Stimulated activated memory B cell treated with anti-CD40 and anti-IgM and Interleukin-4, amounts not matched to agents 10 μg/mL and 1 μg/mL and 100 μg/mL, for 72 hours (primary cell): ENCODE measurements at regions not wholly inside any gene's neighbourhood (a gene's known extent, or its start where the extent isn't known, plus 50 kb on each side); places are given as distances from the start of the nearest gene placed in this dataset.
A peak's percentile ranks its signal among the peaks of the same experiment; 100 is the strongest.

Source experiments
- ATAC-seq: fragments of 150-1000 bp; cut with Tn5 transposase; 2 replicates; pipeline ENCODE4 v1.10.0; 2021
- H3K27ac Mint-ChIP-seq: one replicate; pipeline ENCODE4 v1.8.0; 2022; ENCODE audit warnings: mild to moderate bottlenecking, mixed read lengths
- H3K27me3 Mint-ChIP-seq: one replicate; pipeline ENCODE4 v1.8.0; 2022; ENCODE audit warnings: mixed read lengths
- H3K36me3 Mint-ChIP-seq: one replicate; pipeline ENCODE4 v1.8.0; 2022; ENCODE audit warnings: mixed read lengths
- H3K4me1 Mint-ChIP-seq: one replicate; pipeline ENCODE4 v1.8.0; 2022; ENCODE audit warnings: mixed read lengths
- H3K4me3 Mint-ChIP-seq: one replicate; pipeline ENCODE4 v1.8.0; 2022; ENCODE audit warnings: mild to moderate bottlenecking, moderate library complexity, mixed read lengths
- H3K9me3 Mint-ChIP-seq: one replicate; pipeline ENCODE4 v1.8.0; 2022; ENCODE audit warnings: mixed read lengths

DNA sequence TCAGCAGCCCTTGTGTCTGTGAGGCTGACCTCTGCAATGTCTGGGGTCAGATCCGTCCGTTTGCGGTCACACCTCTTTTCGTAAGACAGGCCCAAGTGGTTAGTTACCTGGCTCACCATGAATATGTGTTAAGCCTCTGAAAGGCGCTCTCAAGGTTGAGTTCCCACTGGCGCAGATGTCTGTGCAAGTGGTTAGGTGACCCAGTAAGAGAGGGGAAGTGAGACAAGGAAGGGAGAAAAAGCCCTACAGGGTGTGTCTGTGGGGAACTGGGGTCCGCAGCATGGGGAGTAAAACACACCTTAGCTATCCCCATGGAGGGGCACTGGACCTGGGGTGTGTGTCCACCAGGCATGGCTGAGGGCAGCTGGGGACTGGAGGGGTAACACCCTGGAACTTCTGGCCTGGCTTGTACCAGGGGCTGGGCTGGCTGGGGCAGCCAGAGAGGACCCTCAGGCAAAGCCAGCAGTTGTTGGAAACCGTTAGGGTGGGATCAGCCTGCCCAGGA, 391.6 kb upstream of the PROK2 start:
- ATAC-seq = peak; percentile 97
- H3K27me3 Mint-ChIP-seq = peaks cover 62% of the 10 kb centered on the region
- H3K4me3 Mint-ChIP-seq = peak overlapping the region; percentile 78

DNA sequence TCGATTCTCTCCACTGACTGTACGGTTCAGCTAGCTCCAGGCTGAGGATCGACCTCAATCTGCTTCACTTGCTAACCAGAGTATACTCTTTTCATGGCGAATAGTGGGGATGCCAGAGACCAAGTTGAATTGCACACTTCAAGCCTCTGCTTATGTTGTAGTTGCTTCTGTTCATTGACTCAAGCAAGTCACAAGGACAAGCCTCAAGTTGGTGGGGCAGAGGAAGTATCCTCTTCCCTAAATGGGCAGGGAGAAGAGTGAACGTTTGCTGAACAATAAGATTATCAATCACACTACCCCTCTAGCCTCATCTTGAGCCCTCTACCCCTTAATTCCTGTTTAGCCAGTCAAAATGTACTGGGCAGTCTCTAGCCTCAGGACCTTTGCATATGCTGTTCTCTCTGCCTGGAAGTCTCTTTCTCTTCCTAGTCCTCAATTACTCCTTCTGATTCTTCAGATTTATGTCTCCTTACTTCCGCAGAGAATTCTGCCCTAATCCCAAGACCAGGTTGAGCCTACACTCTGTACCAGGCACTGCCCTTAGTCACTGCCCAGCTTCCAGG, 390.4 kb upstream of the PROK2 start:
- Mint-ChIP-seq H3K4me1 (peaks cover 34% of the 10 kb centered on the region), H3K27me3 (peaks cover 66% of the 10 kb centered on the region), H3K9me3 (peaks cover 4% of the 10 kb centered on the region), H3K27ac (no peak overlapping the region), H3K4me3 (no peak overlapping the region), H3K36me3 (no peaks in the 10 kb centered on the region)
- ATAC-seq = no peak

More for the DNA sequence above, 391.6 kb upstream of the PROK2 start:
- H3K27ac Mint-ChIP-seq = peak overlapping the region; percentile 85
- H3K9me3 Mint-ChIP-seq = peaks cover 4% of the 10 kb centered on the region
- H3K4me1 Mint-ChIP-seq = peaks cover 34% of the 10 kb centered on the region
- no peaks in the 10 kb centered on the region for H3K36me3 Mint-ChIP-seq

DNA sequence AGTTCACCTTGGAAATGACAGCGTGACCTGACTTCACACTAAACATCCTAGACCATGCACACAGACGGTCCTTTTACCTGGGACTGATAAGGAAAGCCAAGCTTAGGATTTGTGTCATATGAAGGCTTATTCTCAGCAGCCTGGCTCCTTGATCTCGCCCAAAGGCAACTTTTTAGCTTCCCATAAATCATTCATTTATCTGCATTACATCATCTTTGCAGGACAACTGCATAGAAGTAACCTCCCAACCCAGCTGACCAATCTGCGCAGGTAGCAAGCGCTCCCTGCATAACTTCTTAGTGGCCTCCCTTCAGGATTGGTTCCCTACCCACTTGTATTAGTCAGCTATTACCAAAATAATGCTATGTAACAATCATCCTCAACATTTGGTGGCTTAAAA, 389.9 kb upstream of the PROK2 start:
- H3K4me3 Mint-ChIP-seq = no peak overlapping the region
- peaks cover 4% of the 10 kb centered on the region for H3K9me3 Mint-ChIP-seq
- ATAC-seq = no peak
- H3K4me1 Mint-ChIP-seq = peaks cover 34% of the 10 kb centered on the region
- H3K27ac Mint-ChIP-seq = no peak overlapping the region
- H3K36me3 Mint-ChIP-seq = no peaks in the 10 kb centered on the region
- peaks cover 65% of the 10 kb centered on the region for H3K27me3 Mint-ChIP-seq

DNA sequence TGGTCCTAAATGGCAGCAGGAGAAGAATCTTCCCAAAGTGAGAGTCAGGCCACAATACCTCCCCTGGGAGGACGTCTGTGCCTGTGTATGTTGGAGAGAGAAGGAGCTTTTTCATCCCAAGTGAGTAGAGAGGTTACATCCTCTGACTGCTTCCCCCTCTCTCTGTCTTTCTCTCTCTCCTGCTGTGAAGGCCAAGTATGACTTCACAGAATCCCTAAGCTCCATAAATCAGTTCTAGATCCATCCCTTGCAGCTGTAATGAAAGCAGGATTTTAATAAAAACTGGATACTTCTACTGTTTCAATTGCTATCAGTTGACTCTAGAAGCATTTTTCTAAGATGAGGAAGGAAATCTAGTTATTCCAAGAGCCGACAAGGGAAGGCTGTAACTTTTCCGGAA, 389.1 kb upstream of the PROK2 start:
- ATAC-seq = no peak
- Mint-ChIP-seq H3K9me3 (peaks cover 4% of the 10 kb centered on the region), H3K27me3 (peaks cover 57% of the 10 kb centered on the region), H3K36me3 (no peaks in the 10 kb centered on the region), H3K4me3 (no peak overlapping the region), H3K4me1 (peaks cover 34% of the 10 kb centered on the region), H3K27ac (no peak overlapping the region)

DNA sequence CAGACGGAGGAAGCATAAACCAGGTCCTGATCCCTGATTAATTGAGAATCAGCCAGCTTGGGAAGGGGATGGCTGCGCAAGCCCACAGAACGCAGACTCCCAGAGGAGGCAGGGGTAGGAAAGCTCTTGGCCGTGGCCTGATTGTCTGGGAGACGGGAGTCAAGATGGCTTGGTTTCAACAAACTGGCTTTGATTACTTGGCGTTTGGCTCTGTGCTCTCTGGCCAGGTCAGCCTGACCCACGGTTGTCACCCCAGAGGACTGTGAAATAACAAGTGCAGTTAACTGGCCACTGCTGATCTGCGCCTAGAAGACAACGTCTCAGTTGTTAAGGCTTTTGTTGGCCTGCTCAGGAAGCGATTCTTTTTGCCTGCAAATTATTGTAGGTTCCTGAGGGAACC, 387.0 kb upstream of the PROK2 start:
- H3K36me3 Mint-ChIP-seq = no peaks in the 10 kb centered on the region
- H3K27me3 Mint-ChIP-seq = peaks cover 72% of the 10 kb centered on the region
- no peak for ATAC-seq
- no peak overlapping the region for H3K4me3 Mint-ChIP-seq
- peaks cover 4% of the 10 kb centered on the region for H3K9me3 Mint-ChIP-seq
- no peak overlapping the region for H3K27ac Mint-ChIP-seq
- H3K4me1 Mint-ChIP-seq = peaks cover 23% of the 10 kb centered on the region

DNA sequence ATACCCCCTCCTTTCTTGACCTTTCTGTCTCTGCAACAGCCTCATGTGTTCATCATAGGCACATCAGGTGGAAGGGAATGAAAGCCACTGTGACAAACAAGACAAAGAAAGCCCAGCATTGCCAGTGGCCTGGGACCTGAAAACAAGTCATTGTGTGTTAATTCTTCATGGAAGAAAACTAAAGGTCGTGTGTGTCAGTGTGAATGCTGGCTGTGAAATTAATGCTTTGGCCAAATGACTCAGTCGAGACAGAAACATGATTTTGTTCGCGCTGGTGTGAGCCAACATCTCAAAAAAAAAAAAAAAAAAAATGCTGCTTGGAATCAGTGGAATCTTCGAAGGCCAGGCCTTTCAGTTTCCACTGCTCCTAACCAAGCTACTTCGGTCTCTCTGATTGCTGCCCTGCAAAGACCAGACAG, 386.5 kb upstream of the PROK2 start:
- no peak overlapping the region for H3K27ac Mint-ChIP-seq
- H3K4me3 Mint-ChIP-seq = no peak overlapping the region
- H3K36me3 Mint-ChIP-seq = no peaks in the 10 kb centered on the region
- no peak for ATAC-seq
- peaks cover 18% of the 10 kb centered on the region for H3K4me1 Mint-ChIP-seq
- peaks cover 67% of the 10 kb centered on the region for H3K27me3 Mint-ChIP-seq
- H3K9me3 Mint-ChIP-seq = peaks cover 4% of the 10 kb centered on the region

DNA sequence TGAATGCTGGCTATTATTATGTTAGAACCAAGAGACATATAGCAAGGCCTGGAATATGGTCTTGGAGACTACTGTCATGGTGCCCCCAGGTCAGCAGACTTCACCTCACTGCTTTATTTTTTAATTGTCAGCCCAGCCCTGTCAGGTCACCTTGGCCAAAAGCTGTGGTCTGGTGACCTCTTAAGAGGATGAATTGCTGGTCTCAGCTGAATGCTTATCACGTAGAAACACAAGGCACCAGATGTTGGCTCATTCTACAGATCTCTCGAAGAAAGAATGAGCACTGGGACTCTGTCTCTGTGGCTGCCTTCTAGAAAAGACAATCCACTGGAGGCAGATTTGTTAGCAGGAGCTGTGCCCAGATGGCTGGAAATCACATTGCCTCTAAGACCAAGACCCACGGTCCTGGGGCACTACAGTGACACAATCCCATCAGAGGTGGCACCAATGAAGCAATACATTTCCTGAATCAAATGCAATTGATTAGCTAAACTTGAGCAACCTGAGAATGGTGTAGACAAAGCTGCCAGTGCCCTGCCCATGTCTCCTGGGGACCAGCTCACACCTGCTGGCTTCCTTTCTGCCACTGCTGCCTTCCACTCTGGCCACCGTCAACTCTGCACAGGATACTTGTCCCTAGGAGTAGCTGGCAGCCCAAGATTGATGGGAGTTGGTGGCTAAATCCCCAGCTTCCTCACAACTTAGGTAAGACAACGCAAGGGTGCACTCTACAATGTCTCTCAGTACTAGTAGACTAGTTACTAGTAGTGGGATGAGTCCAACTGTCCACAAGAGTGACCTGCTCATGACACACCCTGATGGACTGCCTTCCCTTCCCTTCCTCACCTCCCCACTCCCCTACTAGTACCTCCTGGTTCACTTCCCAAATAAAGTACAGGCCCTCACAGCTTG, 384.9 kb upstream of the PROK2 start:
- no peaks in the 10 kb centered on the region for H3K36me3 Mint-ChIP-seq
- H3K9me3 Mint-ChIP-seq = no peaks in the 10 kb centered on the region
- H3K4me3 Mint-ChIP-seq = no peak overlapping the region
- H3K27me3 Mint-ChIP-seq = peaks cover 53% of the 10 kb centered on the region
- ATAC-seq = no peak
- H3K4me1 Mint-ChIP-seq = peaks cover 12% of the 10 kb centered on the region
- no peak overlapping the region for H3K27ac Mint-ChIP-seq

DNA sequence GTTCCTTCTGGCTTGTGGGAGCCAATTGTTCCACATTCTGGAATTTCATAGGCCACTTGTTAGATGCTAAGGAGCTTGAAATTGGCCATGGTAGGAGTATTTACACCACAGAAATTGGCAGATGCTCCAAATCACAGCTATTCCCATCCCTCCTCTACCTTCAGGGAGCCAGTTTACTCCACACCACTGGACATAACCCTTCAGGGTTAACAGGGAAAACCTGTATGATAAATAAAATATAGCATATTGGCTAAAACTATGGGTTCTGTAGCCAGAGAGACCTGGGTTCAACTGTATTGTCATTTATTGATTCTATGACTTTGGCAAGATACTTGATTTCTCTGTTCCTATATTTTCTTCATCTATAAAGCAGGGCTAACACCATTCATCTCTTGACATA, 384.2 kb upstream of the PROK2 start:
- Mint-ChIP-seq H3K27ac (no peak overlapping the region), H3K9me3 (no peaks in the 10 kb centered on the region), H3K27me3 (peaks cover 46% of the 10 kb centered on the region), H3K4me1 (peaks cover 17% of the 10 kb centered on the region), H3K4me3 (no peak overlapping the region), H3K36me3 (no peaks in the 10 kb centered on the region)
- no peak for ATAC-seq

DNA sequence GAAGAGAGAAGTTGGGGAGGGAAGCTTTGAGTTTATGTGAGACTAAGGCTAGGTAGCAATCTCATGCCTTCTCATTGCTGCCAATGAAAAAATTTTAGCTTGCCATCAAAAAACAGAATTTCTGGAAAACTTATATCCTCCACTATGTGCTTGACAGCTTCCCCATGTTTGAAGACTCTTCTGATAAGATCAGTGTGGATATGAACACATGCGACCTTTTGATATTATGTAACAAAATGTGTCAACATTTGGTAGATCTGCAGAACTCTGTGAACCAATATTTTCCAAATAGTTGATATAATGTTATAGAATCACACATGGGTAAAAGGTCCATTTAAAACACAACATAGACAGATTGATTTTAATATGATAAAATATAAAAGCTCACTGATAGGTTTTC, 380.9 kb upstream of the PROK2 start:
- Mint-ChIP-seq H3K4me3 (no peak overlapping the region), H3K9me3 (no peaks in the 10 kb centered on the region), H3K27me3 (peaks cover 41% of the 10 kb centered on the region), H3K36me3 (peaks cover 4% of the 10 kb centered on the region), H3K27ac (no peak overlapping the region), H3K4me1 (peaks cover 42% of the 10 kb centered on the region)
- no peak for ATAC-seq

DNA sequence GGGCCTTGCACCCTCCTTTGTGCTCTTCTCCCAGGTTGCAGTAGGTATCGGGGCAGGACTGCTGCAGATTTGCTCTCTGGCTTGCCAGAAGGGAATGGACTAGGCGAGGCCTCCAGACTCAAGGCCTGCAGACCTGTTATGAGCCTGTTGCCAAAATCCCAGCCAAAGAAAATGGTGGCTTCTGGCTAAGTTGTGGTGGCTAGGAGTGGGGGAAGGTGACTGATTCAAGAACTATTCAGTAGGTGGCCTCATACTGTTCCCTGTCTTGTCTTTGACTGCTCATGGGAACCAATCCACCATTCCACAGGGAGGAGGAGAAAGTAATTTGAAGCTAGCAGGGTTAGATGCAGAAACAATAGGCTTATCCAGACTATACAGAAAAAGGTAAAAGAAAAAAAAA, 380.4 kb upstream of the PROK2 start:
- H3K9me3 Mint-ChIP-seq = no peaks in the 10 kb centered on the region

DNA sequence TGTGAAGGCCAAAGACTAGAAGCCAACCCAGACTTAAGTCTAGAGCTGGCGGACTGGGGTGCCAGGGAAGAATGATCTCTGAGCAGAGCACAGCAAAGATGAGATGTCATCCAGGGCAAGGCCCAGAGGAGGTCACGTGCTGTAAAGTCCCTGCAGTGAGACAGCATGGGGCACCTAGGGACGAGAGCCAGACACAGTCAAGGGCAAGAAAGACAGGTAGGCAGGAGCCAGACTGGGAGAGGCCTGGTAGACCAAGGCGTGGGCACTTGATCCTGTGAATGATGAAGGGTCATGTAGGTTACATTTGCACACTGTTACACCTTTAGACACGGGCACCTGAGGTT, 379.7 kb upstream of the PROK2 start:
- H3K27me3 Mint-ChIP-seq = peaks cover 48% of the 10 kb centered on the region
- no peaks in the 10 kb centered on the region for H3K9me3 Mint-ChIP-seq
- no peak for ATAC-seq
- H3K36me3 Mint-ChIP-seq = peaks cover 4% of the 10 kb centered on the region
- H3K27ac Mint-ChIP-seq = peak overlapping the region; percentile 40
- H3K4me3 Mint-ChIP-seq = peak overlapping the region; percentile 46
- H3K4me1 Mint-ChIP-seq = peaks cover 42% of the 10 kb centered on the region

More for the DNA sequence above, 380.4 kb upstream of the PROK2 start:
- Mint-ChIP-seq H3K4me1 (peaks cover 42% of the 10 kb centered on the region), H3K4me3 (no peak overlapping the region), H3K27me3 (peaks cover 46% of the 10 kb centered on the region), H3K27ac (no peak overlapping the region), H3K36me3 (peaks cover 4% of the 10 kb centered on the region)
- no peak for ATAC-seq

DNA sequence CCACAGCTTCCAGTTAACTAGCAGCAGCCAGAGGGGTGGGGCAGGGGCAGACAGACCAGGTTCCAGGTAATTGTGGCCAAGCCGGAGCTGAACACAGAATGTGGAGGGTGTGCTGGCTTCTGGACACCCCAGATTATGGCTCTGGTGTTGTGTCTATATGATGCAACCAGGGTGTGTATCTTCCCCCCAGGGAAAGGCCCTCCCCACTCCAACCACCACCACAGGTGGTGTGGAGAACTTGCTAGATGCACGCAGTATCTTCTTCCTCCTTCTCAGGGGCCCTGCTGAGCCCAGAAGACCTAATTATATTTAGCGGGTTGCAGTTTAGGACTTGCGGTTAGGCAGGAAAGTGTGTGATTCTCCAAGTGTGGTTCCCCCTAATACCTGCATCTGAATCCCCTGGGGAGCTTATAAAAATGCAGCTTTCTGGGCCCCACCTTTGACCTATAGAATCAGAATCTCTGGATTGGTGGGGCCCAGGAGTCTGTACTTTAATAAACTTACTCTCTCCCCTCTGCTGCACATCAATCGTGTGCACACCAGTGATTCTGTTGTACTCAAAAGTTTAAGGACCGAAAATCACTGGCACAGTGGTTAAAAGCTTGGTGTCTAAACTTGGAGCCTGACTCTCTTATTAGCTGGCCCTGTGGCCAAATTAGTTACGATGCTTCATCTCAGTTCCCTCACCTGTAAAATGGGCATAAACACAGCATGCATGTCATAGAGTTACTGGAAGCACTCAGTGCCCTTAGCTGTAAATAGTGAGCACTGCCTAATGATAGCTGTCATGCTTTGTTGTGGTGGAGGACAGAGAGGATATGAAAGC, 379.1 kb upstream of the PROK2 start:
- ATAC-seq = peak; percentile 96
- peaks cover 4% of the 10 kb centered on the region for H3K36me3 Mint-ChIP-seq
- H3K4me1 Mint-ChIP-seq = peaks cover 46% of the 10 kb centered on the region
- H3K9me3 Mint-ChIP-seq = no peaks in the 10 kb centered on the region
- H3K27me3 Mint-ChIP-seq = peaks cover 48% of the 10 kb centered on the region
- peak overlapping the region; percentile 30 for H3K4me3 Mint-ChIP-seq
- peak overlapping the region; percentile 40 for H3K27ac Mint-ChIP-seq

DNA sequence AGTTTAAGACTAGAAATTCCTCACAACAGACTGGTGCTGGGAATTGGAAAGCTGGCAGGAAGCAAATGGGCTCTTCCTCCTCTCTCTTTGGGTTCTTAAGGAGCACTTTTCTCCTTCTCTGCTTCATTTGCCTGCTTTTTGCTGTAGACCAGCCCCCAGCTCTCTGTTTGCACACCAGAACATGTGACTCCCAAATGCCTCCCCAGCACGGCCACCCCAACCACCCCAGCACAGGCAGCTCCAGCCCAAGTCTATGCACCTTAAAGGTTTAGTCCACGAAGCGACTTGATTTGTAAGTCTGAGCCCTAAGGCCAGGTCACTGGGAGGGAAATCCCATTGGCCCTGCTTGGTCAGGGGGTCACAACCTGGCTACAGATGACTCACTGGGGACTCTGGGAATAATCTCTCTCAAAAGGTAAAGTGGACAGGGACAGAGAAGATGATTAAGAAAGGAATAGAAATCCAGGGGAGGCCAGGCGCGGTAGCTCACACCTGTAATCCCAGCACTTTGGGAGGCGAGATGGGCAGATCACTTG, 377.8 kb upstream of the PROK2 start:
- ATAC-seq = no peak
- Mint-ChIP-seq H3K4me1 (peaks cover 59% of the 10 kb centered on the region), H3K27me3 (peaks cover 35% of the 10 kb centered on the region), H3K9me3 (no peaks in the 10 kb centered on the region), H3K36me3 (peaks cover 4% of the 10 kb centered on the region), H3K4me3 (no peak overlapping the region), H3K27ac (no peak overlapping the region)

DNA sequence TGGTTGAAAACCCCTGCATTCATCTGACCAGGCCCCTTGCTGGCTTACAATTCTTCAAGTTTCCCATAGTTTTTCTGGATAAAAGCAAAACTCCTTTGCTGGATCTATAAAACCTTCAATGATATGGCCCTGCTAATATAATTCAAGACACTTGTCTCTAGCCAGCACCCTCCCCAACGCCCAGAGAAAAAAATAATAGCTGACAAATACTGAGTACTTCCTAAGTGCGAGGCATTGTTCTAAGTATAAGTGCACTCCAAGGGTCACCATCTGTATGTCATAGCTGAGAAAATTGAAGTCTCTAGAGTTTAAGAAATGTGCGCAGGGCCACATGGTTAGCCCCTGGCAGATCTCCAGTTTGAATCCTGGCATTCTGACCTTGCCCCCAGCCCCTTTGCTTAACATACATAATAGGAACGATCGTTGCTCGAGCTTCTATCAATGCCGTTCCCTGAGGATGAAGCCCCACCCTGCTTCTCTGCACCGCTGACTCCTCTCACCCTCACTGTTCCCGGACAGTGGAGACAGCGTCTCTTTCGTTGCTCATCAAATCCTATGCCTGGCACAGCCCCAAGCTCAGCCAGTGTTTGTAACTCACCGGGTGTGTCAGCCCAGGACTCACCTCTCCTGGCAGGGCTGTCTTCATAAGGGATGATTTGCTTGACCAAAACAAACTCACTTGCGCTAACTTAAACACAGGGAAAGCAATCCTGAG, 377.1 kb upstream of the PROK2 start:
- no peak overlapping the region for H3K4me3 Mint-ChIP-seq
- H3K9me3 Mint-ChIP-seq = no peaks in the 10 kb centered on the region
- peaks cover 63% of the 10 kb centered on the region for H3K4me1 Mint-ChIP-seq
- peaks cover 4% of the 10 kb centered on the region for H3K36me3 Mint-ChIP-seq
- H3K27ac Mint-ChIP-seq = no peak overlapping the region
- no peak for ATAC-seq
- H3K27me3 Mint-ChIP-seq = peaks cover 30% of the 10 kb centered on the region
